OCI-LY3 (cell line): ENCODE measurements at regions not wholly inside any gene's neighbourhood (a gene's known extent, or its start where the extent isn't known, plus 50 kb on each side); places are given as distances from the start of the nearest gene placed in this dataset.

Experiments used
- CTCF ChIP-seq: fragments of 200-600, 300-600 bp; sonication (generic); IDR thresholded peaks from 2 replicates; pipeline ENCODE4 v1.5.1; 2014; ENCODE audit warnings: antibody characterized with exemption, low read length, low read depth
- EZH2phosphoT487 ChIP-seq: fragments of 200-600 bp; shearing (Covaris generic); IDR thresholded peaks from 2 replicates; pipeline ENCODE4 v1.6.1; 2018; ENCODE audit warnings: antibody characterized with exemption, mixed run types, low read depth

- TF ChIP-seq CTCF (no peak), EZH2phosphoT487 (no peak)
Observed at GRCh38 chr1:50329332-50329932, 93.8 kb downstream of the DMRTA2 start.
